ENCODE measurements at regions not wholly inside any gene's neighbourhood (a gene's known extent, or its start where the extent isn't known, plus 50 kb on each side); places are given as distances from the start of the nearest gene placed in this dataset.

DNA sequence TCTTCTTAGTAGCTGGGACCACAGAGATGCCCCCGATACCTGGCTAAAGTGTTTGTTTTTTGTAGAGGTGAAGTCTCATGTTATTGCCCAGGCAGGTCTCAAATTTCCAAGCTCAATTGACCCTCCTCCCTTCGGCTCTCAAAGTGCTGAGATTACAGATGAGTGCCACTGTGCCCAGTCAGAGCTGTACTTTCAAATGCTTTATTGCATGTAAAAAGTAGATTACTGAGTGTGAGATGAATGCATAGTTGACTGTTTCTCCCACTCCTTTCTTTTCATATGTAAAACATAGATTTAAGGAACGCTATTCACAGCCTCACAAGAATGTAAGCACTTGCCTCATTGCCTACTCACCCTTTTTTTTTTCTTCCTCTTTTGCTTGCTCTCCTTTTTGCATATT lies 984.4 kb upstream of the PABPC4L start (continued):
- TF ChIP-seq, protein P1, sequence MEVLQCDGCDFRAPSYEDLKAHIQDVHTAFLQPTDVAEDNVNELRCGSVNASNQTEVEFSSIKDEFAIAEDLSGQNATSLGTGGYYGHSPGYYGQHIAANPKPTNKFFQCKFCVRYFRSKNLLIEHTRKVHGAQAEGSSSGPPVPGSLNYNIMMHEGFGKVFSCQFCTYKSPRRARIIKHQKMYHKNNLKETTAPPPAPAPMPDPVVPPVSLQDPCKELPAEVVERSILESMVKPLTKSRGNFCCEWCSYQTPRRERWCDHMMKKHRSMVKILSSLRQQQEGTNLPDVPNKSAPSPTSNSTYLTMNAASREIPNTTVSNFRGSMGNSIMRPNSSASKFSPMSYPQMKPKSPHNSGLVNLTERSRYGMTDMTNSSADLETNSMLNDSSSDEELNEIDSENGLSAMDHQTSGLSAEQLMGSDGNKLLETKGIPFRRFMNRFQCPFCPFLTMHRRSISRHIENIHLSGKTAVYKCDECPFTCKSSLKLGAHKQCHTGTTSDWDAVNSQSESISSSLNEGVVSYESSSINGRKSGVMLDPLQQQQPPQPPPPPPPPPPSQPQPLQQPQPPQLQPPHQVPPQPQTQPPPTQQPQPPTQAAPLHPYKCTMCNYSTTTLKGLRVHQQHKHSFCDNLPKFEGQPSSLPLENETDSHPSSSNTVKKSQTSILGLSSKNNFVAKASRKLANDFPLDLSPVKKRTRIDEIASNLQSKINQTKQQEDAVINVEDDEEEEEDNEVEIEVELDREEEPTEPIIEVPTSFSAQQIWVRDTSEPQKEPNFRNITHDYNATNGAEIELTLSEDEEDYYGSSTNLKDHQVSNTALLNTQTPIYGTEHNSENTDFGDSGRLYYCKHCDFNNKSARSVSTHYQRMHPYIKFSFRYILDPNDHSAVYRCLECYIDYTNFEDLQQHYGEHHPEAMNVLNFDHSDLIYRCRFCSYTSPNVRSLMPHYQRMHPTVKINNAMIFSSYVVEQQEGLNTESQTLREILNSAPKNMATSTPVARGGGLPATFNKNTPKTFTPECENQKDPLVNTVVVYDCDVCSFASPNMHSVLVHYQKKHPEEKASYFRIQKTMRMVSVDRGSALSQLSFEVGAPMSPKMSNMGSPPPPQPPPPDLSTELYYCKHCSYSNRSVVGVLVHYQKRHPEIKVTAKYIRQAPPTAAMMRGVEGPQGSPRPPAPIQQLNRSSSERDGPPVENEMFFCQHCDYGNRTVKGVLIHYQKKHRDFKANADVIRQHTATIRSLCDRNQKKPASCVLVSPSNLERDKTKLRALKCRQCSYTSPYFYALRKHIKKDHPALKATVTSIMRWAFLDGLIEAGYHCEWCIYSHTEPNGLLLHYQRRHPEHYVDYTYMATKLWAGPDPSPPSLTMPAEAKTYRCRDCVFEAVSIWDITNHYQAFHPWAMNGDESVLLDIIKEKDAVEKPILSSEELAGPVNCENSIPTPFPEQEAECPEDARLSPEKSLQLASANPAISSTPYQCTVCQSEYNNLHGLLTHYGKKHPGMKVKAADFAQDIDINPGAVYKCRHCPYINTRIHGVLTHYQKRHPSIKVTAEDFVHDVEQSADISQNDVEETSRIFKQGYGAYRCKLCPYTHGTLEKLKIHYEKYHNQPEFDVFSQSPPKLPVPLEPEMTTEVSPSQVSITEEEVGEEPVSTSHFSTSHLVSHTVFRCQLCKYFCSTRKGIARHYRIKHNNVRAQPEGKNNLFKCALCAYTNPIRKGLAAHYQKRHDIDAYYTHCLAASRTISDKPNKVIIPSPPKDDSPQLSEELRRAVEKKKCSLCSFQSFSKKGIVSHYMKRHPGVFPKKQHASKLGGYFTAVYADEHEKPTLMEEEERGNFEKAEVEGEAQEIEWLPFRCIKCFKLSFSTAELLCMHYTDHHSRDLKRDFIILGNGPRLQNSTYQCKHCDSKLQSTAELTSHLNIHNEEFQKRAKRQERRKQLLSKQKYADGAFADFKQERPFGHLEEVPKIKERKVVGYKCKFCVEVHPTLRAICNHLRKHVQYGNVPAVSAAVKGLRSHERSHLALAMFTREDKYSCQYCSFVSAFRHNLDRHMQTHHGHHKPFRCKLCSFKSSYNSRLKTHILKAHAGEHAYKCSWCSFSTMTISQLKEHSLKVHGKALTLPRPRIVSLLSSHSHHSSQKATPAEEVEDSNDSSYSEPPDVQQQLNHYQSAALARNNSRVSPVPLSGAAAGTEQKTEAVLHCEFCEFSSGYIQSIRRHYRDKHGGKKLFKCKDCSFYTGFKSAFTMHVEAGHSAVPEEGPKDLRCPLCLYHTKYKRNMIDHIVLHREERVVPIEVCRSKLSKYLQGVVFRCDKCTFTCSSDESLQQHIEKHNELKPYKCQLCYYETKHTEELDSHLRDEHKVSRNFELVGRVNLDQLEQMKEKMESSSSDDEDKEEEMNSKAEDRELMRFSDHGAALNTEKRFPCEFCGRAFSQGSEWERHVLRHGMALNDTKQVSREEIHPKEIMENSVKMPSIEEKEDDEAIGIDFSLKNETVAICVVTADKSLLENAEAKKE (CRISPR knock-in tag; IDR thresholded peaks at IDR 0.05) = peak; percentile 45; the same call in 1 of the 2 replicates
- no peak for TF ChIP-seq CREB1 (CRISPR knock-in tag; IDR thresholded peaks at IDR 0.05; ENCODE audit: low read depth)

DNA sequence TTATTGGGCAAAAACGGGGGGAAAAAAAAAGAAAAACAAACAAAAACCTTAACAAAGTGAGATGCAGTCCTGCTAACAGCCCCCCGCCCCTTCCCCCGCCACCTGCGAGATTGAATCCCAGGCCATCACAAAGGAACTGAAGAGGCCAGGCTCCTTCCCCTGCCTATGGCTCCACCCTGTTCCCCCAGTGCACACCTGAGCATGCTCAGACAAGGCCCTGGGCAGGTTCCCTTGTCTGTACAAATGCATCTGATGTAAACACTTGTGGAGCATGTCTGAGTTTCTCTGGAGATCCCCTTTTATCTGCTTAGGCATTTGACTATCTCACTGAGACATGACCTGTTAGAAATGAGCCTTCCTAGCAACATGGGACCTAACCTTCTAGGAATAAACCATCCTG lies 983.7 kb upstream of the PABPC4L start:
- peaks cover 36% of the 10 kb centered on the region for H3K36me3 Mint-ChIP-seq (ENCODE audit: low read depth)
- ATAC-seq = peak; percentile 89
- H2AFZ ChIP-seq = no peak overlapping the region
- TF ChIP-seq, protein P2, sequence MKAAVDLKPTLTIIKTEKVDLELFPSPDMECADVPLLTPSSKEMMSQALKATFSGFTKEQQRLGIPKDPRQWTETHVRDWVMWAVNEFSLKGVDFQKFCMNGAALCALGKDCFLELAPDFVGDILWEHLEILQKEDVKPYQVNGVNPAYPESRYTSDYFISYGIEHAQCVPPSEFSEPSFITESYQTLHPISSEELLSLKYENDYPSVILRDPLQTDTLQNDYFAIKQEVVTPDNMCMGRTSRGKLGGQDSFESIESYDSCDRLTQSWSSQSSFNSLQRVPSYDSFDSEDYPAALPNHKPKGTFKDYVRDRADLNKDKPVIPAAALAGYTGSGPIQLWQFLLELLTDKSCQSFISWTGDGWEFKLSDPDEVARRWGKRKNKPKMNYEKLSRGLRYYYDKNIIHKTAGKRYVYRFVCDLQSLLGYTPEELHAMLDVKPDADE (IDR thresholded peaks at IDR 0.05) = no peak
- TF ChIP-seq, protein P3, sequence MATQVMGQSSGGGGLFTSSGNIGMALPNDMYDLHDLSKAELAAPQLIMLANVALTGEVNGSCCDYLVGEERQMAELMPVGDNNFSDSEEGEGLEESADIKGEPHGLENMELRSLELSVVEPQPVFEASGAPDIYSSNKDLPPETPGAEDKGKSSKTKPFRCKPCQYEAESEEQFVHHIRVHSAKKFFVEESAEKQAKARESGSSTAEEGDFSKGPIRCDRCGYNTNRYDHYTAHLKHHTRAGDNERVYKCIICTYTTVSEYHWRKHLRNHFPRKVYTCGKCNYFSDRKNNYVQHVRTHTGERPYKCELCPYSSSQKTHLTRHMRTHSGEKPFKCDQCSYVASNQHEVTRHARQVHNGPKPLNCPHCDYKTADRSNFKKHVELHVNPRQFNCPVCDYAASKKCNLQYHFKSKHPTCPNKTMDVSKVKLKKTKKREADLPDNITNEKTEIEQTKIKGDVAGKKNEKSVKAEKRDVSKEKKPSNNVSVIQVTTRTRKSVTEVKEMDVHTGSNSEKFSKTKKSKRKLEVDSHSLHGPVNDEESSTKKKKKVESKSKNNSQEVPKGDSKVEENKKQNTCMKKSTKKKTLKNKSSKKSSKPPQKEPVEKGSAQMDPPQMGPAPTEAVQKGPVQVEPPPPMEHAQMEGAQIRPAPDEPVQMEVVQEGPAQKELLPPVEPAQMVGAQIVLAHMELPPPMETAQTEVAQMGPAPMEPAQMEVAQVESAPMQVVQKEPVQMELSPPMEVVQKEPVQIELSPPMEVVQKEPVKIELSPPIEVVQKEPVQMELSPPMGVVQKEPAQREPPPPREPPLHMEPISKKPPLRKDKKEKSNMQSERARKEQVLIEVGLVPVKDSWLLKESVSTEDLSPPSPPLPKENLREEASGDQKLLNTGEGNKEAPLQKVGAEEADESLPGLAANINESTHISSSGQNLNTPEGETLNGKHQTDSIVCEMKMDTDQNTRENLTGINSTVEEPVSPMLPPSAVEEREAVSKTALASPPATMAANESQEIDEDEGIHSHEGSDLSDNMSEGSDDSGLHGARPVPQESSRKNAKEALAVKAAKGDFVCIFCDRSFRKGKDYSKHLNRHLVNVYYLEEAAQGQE (IDR thresholded peaks at IDR 0.05; ENCODE audit: unreplicated experiment) = no peak
- TF ChIP-seq, protein P1 (CRISPR knock-in tag; IDR thresholded peaks at IDR 0.05) = peak; percentile 11; the same call in 1 of the 2 replicates

More for the DNA sequence above, 983.7 kb upstream of the PABPC4L start:
- DNase-seq (ENCODE audit: low spot score) = peak; percentile 65
- Histone ChIP-seq H3K27ac (ENCODE audit: low read depth) (peak overlapping the region; percentile 98), H3K4me1 (ENCODE audit: insufficient read depth) (peaks cover 27% of the 10 kb centered on the region), H3K4me3 (no peak overlapping the region), H4K20me1 (replicated peaks; ENCODE audit: insufficient read depth) (no peaks in the 10 kb centered on the region), H3K27me3 (ENCODE audit: insufficient read depth) (no peaks in the 10 kb centered on the region), H3F3A (replicated peaks; ENCODE audit: low read depth) (no peaks in the 10 kb centered on the region), H3K36me3 (ENCODE audit: insufficient read depth) (no peaks in the 10 kb centered on the region), H3K4me2 (peak overlapping the region; percentile 56), H3K79me2 (replicated peaks; ENCODE audit: insufficient read depth) (no peaks in the 10 kb centered on the region), H3K9me2 (ENCODE audit: insufficient read depth) (no peaks in the 10 kb centered on the region)
- peaks cover 10% of the 10 kb centered on the region for H3K27me3 Mint-ChIP-seq (ENCODE audit: insufficient read depth, low read depth, poor library complexity)
- H3K9me3 Mint-ChIP-seq = peaks cover 38% of the 10 kb centered on the region
- H3K27ac Mint-ChIP-seq = peak overlapping the region; percentile 95
- peaks cover 29% of the 10 kb centered on the region for H3K4me1 Mint-ChIP-seq
- peak overlapping the region; percentile 16; the same call in 1 of the 3 replicates for H3K4me3 Mint-ChIP-seq
